ENCODE measurements at regions not wholly inside any gene's neighbourhood (a gene's known extent, or its start where the extent isn't known, plus 50 kb on each side); places are given as distances from the start of the nearest gene placed in this dataset.
"Not testable (repeated sequence)": the region's sequence is repeated elsewhere in the genome, so short reads cannot be mapped to it uniquely, and the experiment has no call there.

DNA sequence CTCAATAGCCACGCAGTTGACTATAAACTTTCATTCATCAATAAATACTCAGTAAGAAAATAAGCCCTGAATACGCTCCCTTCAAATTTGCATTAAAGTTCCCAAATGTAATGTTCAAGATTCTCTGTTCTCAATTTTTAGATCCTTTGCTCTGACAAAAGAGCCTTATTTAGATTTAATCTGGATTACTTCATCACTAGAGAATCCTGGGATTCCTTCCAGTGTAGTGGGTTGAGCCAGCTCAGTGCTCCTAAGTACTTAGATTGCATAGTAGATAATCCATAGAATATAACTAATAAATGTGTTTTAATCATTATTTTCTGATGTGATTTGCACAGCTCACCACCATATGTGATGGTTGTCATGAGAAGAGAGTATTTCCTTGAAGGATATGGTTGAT lies 1286.2 kb downstream of the SUCLG1 start:
- DNase-seq (ENCODE audit: low spot score), result no peak

DNA sequence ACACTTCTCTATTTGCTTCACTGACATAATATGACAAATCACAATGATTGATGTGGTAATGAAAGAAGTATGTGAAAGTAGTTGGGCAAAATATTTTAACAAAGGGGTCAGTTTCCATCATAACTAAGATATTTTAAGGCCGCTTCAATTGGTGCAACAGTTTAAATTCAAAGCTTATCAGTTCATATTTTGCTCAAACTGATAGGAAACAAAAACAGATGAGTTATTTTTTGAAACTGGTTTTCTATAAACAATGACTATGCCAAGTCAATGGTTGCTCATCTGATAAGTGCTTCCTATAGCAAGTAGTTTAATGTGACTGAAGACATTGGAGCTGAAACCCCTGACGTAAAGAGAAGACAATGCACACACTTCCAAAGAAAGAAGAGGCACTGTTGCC lies 1290.7 kb downstream of the SUCLG1 start:
- DNase-seq (ENCODE audit: low spot score), result no peak

DNA sequence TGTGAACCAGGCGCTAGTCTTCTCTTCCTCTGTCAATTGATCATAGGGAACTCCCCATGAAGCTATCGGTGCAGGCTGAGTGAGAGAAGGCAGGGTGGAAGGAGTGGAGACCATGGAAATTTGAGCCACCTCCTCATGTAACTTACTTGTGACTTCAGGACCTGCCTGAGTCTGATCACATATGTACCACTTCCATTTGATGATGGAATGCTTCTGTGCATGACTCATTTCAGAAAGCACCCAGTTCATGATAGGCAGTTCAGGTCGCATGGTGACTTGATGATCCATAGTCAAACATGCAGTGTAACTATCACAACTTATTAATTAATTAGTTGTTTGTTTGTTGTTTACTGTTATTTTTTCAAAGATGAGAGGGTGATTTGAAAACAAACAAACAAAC lies 1296.7 kb downstream of the SUCLG1 start:
- DNase-seq (ENCODE audit: low spot score), result no peak

GRCh38 chr2:83160571-83160970 lies 1298.5 kb downstream of the SUCLG1 start:
- DNase-seq (ENCODE audit: low spot score), result no peak

DNA sequence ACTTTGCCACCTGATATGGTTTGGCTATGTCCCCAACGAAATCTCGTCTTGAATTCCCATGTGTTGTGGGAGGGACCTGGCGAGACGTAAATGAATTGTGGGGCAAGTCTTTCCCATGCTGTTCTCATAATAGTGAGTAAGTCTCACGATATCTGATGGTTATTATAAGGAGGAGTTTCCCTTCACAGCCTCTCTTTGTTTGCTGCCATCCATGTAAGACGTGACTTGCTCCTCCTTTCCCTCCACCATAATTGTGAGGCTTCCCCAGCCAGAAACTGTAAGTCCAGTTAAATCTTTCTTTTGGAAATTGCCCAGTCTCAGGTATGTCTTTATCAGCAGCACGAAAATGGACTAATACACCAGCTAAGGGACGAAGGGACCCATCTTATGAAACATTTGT lies 1303.3 kb downstream of the SUCLG1 start:
- DNase-seq (ENCODE audit: low spot score), result no peak

DNA sequence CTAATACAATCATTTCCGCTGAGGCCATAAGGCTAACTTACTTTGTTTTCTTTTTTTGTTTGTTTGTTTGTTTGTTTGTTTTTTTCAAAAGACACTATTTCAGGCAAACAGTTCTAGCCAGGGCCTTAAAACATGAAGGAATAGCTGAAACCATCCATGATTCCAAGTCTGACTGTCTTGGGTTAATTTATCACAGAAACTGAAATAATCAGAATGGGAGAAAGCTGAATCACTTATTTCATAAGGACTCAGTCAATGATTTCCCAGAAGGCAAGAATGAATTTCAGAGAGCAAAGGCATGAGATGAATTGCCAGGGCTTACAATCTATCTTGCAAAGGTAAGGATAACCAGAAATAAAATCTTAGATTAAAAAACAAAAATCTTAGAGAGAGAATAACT lies 1315.1 kb downstream of the SUCLG1 start:
- DNase-seq (ENCODE audit: low spot score), result no peak

DNA sequence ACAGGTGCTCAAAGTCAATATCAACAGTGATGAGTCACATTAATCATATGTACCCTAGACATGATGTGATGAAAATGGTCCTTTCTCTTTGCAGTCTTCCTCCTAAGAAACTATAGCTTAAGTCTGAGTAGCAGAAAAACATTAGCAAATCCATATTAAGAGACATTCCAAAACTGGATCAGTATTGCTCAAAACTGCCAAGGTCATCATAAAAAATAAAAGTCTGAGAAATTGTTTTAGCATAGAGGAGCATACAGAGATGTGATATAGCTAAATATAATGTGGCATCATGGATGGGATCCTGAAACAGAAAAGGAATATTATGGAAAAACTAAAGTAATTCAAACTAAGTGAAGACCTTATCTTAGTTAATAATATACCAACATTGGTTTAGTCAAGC lies 1316.1 kb downstream of the SUCLG1 start:
- DNase-seq (ENCODE audit: low spot score), result no peak

DNA sequence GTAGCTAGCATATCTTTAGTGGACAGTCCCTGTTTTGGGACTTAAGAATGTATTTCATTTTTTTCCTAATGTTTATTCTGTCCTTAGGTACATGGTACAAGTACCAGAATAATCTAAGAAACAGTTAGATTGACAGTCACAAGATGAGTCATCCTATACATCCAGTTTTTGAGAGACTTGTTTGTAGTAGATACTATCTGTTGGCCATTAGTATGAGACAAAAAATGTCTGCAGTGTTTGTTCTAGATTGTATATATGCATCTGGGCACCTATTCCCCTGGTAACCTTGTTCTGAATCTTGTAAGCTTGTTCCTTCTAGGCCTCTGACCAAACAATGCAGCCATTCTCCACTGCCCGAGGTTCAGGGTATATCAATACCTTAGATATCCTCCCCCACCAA lies 1343.5 kb downstream of the SUCLG1 start:
- peak; percentile 25 for DNase-seq (ENCODE audit: low spot score)

GRCh38 chr2:83115155-83115554 lies 1343.9 kb downstream of the SUCLG1 start:
- DNase-seq (ENCODE audit: low spot score), result no peak

GRCh38 chr2:83113953-83114352 lies 1345.1 kb downstream of the SUCLG1 start:
- DNase-seq (ENCODE audit: low spot score), result no peak

GRCh38 chr2:83112858-83113257 lies 1346.2 kb downstream of the SUCLG1 start:
- DNase-seq (ENCODE audit: low spot score), result no peak

GRCh38 chr2:83109284-83109683 lies 1349.8 kb downstream of the SUCLG1 start:
- DNase-seq (ENCODE audit: low spot score), result no peak

GRCh38 chr2:83106853-83107252 lies 1352.2 kb downstream of the SUCLG1 start:
- DNase-seq (ENCODE audit: low spot score), result no peak

DNA sequence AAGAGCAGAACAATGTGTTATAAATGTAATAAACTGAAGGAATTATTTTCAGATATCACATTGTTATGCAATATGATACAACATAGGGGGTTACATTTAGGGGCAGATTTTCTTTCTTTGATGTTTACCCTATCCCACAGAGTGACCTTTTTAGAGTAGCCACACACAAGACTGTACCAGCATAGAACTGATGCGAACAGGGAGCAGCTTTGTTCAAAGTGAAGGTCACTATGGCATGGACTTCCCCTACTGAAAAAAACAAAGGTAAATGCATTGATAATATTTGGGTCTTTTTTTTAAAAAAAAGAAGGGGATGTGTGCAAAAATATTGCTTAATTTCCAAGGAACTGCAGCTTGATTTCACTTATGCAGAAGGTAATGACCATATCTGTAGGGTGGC lies 1354.9 kb downstream of the SUCLG1 start:
- DNase-seq (ENCODE audit: low spot score), result no peak

DNA sequence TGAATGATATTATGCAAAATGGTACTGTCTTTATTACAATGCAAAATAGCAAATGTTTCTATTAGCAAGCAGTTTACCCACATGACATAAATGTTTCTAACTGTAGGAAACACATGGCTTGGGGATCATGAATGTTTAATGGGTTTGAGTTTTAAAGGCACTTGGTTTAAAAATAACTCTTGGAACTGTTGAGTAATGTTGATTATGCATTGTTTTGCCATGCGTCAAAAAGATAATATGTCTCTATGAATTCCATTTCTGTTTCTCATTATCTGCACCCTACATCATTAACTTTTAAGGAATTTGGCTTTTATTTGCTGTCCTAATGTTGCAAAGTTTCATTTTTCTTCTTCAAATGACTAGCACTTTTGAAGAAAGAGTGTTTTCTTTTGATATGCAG lies 1355.5 kb downstream of the SUCLG1 start:
- no peak for DNase-seq (ENCODE audit: low spot score)

DNA sequence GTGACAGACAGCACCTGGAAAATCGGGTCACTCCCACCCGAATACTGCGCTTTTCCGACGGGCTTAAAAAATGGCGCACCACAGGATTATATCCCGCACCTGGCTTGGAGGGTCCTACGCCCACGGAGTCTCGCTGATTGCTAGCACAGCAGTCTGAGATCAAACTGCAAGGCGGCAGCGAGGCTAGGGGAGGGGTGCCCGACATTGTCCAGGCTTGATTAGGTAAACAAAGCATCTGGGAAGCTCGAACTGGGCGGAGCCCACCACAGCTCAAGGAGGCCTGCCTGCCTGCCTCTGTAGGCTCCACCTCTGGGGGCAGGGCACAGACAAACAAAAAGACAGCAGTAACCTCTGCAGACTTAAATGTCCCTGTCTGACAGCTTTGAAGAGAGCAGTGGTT lies 1370.0 kb downstream of the SUCLG1 start:
- DNase-seq (ENCODE audit: low spot score), result not testable (repeated sequence)

GRCh38 chr2:83085869-83086268 lies 1373.2 kb downstream of the SUCLG1 start:
- no peak for DNase-seq (ENCODE audit: low spot score)

DNA sequence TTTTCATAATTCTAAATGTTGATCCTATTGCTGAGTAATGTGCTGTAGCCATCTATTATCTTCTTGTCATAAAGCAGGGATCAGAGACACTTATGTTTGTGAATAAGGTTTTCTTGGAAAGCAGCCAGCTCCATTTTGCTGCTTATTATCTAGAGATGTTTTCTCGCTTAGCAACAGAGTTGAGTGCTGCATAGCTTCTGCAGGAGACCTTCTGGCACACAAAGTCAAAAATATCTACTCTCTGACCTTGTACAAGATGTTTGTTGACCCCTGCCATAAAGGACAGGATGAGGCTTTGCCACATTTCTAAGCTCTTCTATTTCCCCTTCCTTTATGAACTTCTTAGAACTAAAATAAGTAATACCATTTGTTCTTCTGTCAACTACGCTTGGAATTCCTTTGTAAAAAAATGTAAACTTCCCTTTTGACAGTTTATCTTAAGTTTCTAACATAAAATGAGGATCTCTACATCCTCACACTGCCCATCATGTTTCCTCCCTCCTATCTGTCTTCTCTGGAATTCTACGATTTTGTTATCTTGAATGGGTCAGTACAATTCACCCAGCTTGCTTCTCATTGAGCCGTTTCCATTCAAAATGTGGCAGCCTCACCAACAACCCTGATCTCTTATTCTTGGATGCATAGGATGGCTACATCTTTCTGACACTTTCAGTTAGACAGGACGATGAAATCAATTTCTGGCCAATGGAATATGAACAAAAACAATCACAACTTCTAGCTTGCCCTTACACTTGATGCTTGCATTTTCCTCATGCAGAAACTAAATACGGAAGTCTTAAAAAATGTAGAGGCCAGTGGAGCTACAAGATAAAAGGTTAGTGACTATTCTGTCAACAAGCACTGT lies 1377.0 kb downstream of the SUCLG1 start:
- DNase-seq (ENCODE audit: low spot score), result peak; percentile 79

DNA sequence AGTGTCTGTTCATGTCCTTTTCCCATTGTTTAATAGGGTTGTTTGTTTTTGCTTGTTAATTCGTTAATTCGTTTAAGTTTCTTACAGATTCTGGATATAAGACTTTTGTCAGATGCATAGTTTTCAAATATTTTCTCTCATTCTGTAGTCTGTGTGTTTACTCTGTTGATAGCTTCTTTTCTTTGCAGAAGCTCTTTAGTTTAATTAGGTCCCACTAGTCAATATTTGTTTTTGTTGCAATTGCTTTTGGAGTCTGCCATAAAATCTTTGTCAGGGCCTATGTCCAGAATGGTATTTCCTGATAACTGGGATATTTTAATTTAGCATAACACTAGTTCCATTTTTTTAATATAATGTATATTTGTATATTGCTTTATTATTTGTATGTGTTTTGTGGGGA lies 1380.1 kb downstream of the SUCLG1 start:
- DNase-seq (ENCODE audit: low spot score), result no peak

DNA sequence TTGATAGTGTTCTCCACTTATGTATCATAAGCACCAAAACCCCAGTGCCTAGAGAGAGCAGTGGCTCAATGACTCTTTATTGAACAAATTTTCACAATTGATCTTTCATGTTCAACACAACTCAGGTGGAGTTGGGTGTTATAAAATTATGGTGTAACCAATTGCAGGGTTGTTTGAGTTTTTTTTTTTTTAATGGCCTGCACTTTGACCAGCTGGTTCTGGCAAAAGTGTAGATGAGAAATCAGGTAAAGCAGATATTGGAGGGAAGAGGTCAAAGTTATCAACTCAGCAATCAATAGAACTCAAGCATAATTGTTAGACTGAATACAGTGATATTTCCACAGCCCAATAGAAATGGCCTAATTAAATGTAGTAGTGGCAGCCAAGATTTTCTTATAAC lies 1386.3 kb downstream of the SUCLG1 start:
- no peak for DNase-seq (ENCODE audit: low spot score)

- no peak for DNase-seq (ENCODE audit: low spot score)
Observed at GRCh38 chr2:83071914-83072313, 1387.2 kb downstream of the SUCLG1 start.

DNA sequence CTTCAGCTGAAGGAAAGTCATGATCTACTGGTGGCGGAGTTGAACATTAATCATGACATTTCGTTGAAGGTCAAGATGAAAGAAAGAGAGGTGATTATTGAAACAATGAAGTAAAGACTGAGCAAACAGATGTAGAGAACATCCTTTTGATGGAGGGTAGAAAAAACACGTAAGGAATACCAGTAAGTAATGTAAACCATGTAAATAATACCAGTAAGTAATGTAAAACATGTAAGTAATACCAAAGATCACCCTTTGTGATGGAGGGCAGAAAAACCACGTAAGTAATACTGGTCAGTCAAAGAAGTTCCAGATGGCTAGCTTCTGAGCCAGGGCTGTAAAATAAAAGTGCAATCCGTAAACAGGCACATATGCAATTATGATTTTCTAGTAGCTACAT lies 1387.7 kb downstream of the SUCLG1 start:
- no peak for DNase-seq (ENCODE audit: low spot score)

GRCh38 chr2:83069724-83070123 lies 1389.4 kb downstream of the SUCLG1 start:
- peak; percentile 62 for DNase-seq (ENCODE audit: low spot score)

DNA sequence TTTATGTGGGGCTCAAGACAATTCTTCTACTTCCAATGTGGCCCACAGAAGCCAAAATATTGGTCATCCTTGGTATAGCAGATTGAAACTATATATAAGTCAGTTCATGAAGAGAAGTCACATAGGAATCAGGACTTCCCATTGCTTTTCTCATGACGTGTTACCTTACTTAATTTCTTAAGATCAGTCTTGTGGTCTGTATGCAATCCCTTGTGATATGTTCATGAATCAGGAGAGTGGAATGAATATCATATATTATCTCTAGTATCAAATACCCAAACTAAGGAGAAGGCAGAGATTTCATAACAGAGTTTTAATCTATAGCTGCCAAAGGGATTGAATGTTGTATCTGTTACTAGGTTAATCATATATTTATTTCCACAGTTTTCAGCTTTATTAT lies 1390.4 kb downstream of the SUCLG1 start:
- DNase-seq (ENCODE audit: low spot score), result no peak
